ENCODE measurements at regions not wholly inside any gene's neighbourhood (a gene's known extent, or its start where the extent isn't known, plus 50 kb on each side); places are given as distances from the start of the nearest gene placed in this dataset.

DNA sequence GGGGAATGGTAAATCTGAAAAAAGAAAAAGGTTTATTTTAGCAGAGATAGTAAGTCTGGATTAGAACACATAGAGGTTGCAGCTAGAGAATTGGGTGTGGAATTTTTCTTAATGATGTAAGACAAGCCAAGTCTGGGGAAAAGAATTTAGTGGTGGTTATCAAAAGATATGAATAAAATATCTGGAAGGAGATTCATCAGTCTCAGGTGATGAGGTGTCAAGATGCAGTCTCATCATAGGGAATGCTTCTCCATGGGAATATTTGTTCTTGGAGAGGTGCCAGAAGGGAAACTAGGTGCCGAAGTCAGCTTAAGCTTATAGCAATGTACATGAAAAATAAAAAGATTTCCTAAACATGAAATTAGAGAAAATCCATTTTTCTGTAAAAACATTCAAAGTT is 504.1 kb upstream of the NR3C2 start:
- TF ChIP-seq, protein P1, sequence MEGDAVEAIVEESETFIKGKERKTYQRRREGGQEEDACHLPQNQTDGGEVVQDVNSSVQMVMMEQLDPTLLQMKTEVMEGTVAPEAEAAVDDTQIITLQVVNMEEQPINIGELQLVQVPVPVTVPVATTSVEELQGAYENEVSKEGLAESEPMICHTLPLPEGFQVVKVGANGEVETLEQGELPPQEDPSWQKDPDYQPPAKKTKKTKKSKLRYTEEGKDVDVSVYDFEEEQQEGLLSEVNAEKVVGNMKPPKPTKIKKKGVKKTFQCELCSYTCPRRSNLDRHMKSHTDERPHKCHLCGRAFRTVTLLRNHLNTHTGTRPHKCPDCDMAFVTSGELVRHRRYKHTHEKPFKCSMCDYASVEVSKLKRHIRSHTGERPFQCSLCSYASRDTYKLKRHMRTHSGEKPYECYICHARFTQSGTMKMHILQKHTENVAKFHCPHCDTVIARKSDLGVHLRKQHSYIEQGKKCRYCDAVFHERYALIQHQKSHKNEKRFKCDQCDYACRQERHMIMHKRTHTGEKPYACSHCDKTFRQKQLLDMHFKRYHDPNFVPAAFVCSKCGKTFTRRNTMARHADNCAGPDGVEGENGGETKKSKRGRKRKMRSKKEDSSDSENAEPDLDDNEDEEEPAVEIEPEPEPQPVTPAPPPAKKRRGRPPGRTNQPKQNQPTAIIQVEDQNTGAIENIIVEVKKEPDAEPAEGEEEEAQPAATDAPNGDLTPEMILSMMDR (IDR thresholded peaks at IDR 0.05), result no peak

DNA sequence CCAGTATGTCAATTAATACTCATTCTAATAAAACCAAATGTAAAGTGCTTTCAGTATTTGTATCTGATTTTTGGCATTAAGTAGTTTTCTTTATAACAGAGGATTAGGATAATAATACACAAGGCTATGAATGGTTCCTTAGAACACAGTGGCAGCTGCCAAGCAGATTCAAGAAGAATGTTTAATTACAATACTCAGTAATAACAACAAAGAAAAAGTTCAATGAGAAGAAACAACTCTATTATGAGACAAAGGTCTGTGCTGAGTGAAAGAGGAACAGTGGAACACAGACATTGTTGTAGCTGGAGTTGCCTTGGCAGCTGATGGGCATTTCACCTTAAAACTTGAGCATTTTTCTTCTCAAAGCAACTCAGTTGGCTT is 502.6 kb upstream of the NR3C2 start:
- TF ChIP-seq, protein P1 (IDR thresholded peaks at IDR 0.05), result no peak

DNA sequence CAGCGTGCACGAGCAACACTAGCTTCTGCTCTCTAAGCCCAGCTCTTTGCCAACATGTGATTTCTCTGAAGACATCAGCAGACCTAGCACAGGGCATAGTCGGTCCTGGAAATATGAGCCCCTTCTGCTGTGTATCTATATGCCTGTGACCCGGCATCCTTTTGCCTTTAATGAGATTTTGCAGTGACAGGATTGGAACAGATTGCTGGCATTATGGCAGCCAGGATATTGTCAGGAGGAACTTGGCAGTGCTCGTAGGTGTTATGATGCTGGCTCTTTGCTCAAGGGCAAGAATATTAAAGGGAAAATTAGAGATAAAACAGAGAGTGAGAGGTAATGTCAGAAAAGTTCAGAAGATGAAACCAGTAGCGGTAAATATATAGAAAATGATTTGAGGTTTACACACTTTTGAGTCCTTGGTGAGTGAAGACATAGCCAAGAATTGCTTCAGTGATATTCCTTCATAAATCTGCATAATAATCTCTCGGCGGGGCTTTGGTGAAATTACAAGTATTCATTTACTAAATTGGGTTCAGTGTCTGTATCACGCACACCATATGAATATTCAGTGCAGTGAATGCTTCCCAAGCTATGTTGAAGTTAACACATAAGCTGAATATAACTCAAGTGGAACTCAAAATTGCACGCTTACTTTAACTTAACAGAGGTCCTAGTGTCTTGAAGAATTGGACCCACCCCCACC is 502.1 kb upstream of the NR3C2 start:
- TF ChIP-seq, protein P1 (IDR thresholded peaks at IDR 0.05), result no peak

DNA sequence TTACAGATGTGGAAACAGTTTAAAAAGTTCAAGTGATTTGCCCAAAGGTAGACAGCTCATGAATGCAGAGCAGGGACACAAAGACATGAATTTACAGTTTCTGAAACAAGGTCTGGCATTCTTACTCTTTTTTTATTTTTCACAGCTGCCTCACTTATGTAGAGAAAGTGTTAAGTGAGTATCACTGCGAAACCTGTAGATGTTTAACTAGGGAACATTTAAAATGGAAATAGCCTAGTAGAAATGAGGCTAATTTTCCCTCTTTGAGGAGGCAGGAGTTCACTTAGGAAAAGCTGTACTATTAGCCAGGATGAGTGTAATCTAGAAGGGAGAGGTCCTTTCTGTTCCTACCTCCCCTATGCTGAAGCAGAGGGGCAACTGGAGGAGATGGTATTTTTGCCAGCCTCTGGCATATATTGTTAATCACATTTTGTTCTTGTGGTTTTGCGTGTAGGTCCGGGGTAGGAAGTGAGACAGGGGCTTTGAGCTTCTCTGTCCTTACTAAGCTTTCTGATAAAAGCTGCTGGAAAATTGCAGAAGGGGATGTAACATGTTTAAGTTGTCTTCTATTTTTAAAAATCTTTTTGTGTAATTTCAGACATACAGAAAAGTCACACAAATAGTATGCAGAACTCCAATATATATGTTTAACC is 492.8 kb upstream of the NR3C2 start:
- TF ChIP-seq, protein P1 (IDR thresholded peaks at IDR 0.05), result no peak

DNA sequence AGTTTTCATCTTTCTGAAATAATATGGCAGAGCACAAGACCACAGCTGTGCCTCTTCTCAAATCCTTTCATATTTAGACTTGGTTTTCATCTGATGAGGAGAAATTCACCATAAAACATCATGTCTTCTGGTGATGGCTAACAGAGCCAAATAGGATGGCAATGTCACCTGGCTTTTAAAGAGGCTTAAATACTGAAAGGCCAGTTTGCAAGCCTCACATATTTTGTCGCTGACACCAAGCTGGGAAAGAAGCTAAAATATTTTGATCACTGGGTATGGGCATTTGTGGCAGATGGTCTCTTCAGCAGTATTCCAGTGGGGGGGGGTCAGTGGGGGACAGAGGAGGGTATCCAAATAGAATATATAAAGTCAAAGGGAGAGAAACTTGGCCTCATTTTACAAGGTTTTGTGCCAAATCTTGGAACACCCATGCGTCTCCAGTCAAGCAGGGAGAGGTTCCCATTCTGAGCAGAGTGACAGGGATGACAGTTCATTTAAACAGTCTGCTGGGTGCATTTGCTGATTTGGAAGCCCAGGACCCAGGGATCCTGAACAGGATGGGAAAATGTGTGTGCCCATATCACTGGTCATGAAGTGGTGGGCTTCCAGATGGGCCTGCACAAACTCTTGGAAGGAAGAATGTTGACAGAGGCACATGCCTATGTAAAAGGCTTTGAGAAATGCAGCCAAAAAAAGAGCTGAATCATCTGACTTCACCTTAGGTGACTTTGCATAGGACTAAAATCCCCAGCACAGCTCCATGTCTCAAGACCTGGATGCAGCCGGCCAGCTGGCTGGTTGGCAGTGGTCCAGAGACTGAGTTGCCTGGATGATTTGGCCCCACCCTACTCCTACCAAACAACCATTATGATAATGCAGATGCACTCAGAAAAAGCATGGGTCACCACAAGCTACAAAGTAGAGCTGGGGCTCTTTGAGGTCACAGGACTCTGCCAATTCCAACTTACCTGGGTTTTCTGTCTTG is 484.4 kb upstream of the NR3C2 start:
- TF ChIP-seq, protein P1 (IDR thresholded peaks at IDR 0.05), result no peak

DNA sequence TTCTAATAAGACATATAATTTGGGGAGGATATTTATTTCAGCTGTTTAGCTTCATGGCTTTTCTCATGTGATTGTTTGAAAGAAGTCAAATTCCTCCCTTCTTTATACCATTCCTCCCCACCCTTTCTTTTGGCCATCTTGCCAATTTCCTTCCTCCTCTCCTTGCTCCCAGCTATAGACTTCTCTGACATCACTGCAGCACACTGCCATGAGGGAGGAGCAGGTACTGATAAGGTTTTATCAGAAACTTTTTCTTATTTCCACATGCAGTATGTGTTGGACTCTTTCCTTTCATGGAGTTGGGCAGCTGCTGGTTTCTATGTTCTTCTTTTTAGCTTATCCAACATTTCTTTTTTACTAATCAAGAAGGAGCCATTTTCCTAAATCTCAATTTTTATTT is 481.7 kb upstream of the NR3C2 start:
- TF ChIP-seq, protein P1 (IDR thresholded peaks at IDR 0.05), result no peak

DNA sequence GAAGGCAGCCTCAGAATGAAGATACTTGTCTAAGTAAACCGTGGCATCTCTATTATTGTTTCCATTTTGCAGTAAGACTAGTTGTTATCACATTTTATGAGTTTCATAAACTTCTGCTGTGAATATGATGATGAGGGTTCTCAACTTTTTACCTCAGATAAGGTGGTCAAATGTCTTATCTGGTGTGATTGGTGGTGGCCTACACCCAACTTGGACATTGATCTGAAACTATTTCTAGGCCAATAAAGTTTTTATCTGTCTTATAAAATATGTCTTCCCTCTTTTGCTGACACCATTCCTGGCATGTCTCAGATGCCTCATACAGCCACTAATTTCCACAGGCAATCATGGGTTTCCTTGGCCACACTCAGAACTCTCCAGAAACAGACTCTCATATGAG is 480.3 kb upstream of the NR3C2 start:
- TF ChIP-seq, protein P1 (IDR thresholded peaks at IDR 0.05), result no peak

Data from LNCAP (cell line).